Muscle layer of duodenum (tissue), 2 donors: ENCODE measurements at regions not wholly inside any gene's neighbourhood (a gene's known extent, or its start where the extent isn't known, plus 50 kb on each side); places are given as distances from the start of the nearest gene placed in this dataset.
A peak's percentile ranks its signal among the peaks of the same experiment; 100 is the strongest.

Source experiments
- H3K27ac ChIP-seq: one replicate; pipeline ENCODE4 v1.7.0; 2013; ENCODE audit warnings: mild to moderate bottlenecking, low read length
- H3K27me3 ChIP-seq: one replicate; pipeline ENCODE4 v1.7.0; 2013; ENCODE audit warnings: low read depth, mild to moderate bottlenecking, control low read depth, low read length
- H3K36me3 ChIP-seq, 2 donors: one replicate each; pipeline ENCODE4 v1.7.0; 2013; ENCODE audit warnings: low read length in 2 of 2, control low read depth in 1 of 2, mild to moderate bottlenecking in 1 of 2; ENCODE audit not compliant: insufficient read depth in 2 of 2, control insufficient read depth in 1 of 2
- H3K4me1 ChIP-seq, 2 donors: one replicate each; pipeline ENCODE4 v1.7.0; 2013; ENCODE audit warnings: low read length in 2 of 2, mild to moderate bottlenecking in 2 of 2, control low read depth in 1 of 2, moderate library complexity in 1 of 2; ENCODE audit not compliant: insufficient read depth in 2 of 2, control insufficient read depth in 1 of 2
- H3K4me3 ChIP-seq, 2 donors: one replicate each; pipeline ENCODE4 v1.7.0; 2013; ENCODE audit warnings: low read length in 2 of 2, low read depth in 1 of 2, mild to moderate bottlenecking in 1 of 2
- H3K9me3 ChIP-seq, 2 donors: one replicate each; pipeline ENCODE4 v1.7.0; 2013; ENCODE audit warnings: low read length in 2 of 2, control low read depth in 1 of 2, mild to moderate bottlenecking in 1 of 2; ENCODE audit not compliant: control insufficient read depth in 1 of 2
- donor health status: healthy.

DNA sequence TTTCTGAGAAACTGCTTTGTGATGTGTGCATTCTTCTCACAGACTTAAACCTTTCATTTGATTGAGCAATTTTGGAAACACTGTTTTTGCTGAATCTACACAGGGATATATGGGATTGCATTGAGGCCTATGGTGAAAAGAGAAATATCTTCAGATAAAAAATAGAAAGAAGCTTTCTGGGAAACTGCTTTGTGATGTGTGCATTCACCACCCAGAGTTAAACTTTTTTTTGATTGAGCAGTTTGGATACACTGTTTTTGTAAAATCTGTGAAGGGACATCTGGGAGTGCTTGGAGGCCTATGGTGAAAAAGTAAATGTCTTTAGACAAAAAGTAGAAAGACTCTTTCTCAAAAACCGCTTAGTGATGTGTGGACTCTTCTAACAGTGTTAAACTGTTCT lies 1683.8 kb downstream of the UQCRFS1 start:
- Histone ChIP-seq H3K9me3 (peaks cover 9 to 78% of the 10 kb centered on the region in 2 donors), H3K27ac (no peak overlapping the region), H3K4me3 (peak overlapping the region in 1 of 2 donors; percentile 28), H3K36me3 (no peaks in the 10 kb centered on the region), H3K27me3 (no peaks in the 10 kb centered on the region), H3K4me1 (no peaks in the 10 kb centered on the region)

DNA sequence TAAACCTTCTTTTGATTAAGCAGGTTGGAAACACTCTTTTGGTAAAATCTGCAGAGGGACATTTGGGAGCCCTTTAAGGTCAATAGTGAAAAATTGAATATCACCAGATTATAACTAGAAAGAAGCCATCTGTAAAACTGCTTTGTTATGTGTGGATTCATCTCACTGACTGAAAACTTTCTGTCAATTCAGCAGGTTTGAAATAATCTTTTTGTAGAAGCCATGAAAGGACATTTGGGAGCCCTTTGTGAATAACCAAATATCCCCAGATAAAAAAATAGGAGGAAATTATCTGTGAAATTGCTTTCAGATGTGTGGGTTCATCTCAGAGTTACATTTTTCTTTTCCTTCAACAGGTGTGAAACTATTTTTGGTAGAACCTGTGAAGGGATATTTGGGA lies 1690.7 kb downstream of the UQCRFS1 start:
- Histone ChIP-seq H3K27me3 (no peaks in the 10 kb centered on the region), H3K9me3 (peaks cover 7 to 35% of the 10 kb centered on the region in 2 donors)

More for the DNA sequence above, 1690.7 kb downstream of the UQCRFS1 start:
- H3K36me3 ChIP-seq, result no peaks in the 10 kb centered on the region
- no peak overlapping the region for H3K27ac ChIP-seq
- no peak overlapping the region for H3K4me3 ChIP-seq
- no peaks in the 10 kb centered on the region for H3K4me1 ChIP-seq
